ENCODE measurements at regions not wholly inside any gene's neighbourhood (a gene's known extent, or its start where the extent isn't known, plus 50 kb on each side); places are given as distances from the start of the nearest gene placed in this dataset.

GRCh38 chr12:45674181-45674977 is 55.1 kb upstream of the ARID2 start:
- peak; percentile 94 for DNase-seq

GRCh38 chr12:45675534-45675933 is 54.0 kb upstream of the ARID2 start:
- DNase-seq, result no peak

All from HCEC 1CT (cell line).